AG10803 (cell line): ENCODE measurements at regions not wholly inside any gene's neighbourhood (a gene's known extent, or its start where the extent isn't known, plus 50 kb on each side); places are given as distances from the start of the nearest gene placed in this dataset.

Experiments
- DNase-seq: peaks from one replicate; pipeline ENCODE4 v3.0.0; 2010; ENCODE audit warnings: low read depth
- H3K4me3 ChIP-seq: 2 replicates; pipeline ENCODE4 v1.5.1; 2011; ENCODE audit warnings: mild to moderate bottlenecking, low read length, control low read depth
- CTCF ChIP-seq: conservative IDR thresholded peaks from 2 replicates; pipeline ENCODE4 v1.5.1; 2011; ENCODE audit warnings: mild to moderate bottlenecking, low read length, control low read depth, inconsistent platforms

GRCh38 chr18:38587571-38587970 lies 1022.0 kb upstream of the CELF4 start:
- no peak overlapping the region for H3K4me3 ChIP-seq
- no peak for DNase-seq
- no peak for TF ChIP-seq CTCF

GRCh38 chr18:38586327-38586726 lies 1020.7 kb upstream of the CELF4 start:
- TF ChIP-seq CTCF, result no peak
- no peak for DNase-seq
- H3K4me3 ChIP-seq, result no peak overlapping the region

GRCh38 chr18:38579764-38580163 lies 1014.2 kb upstream of the CELF4 start:
- no peak overlapping the region for H3K4me3 ChIP-seq
- DNase-seq, result no peak
- TF ChIP-seq CTCF, result no peak

- DNase-seq, result no peak
- no peak for TF ChIP-seq CTCF
- H3K4me3 ChIP-seq, result no peak overlapping the region
Measured at GRCh38 chr18:38576916-38577315, 1011.3 kb upstream of the CELF4 start.

- no peak overlapping the region for H3K4me3 ChIP-seq
- DNase-seq, result no peak
- no peak for TF ChIP-seq CTCF
Measured at GRCh38 chr18:38576349-38576748, 1010.8 kb upstream of the CELF4 start.

- DNase-seq, result no peak
- TF ChIP-seq CTCF, result no peak
- no peak overlapping the region for H3K4me3 ChIP-seq
Measured at GRCh38 chr18:38575648-38576047, 1010.0 kb upstream of the CELF4 start.

- DNase-seq, result no peak
- TF ChIP-seq CTCF, result no peak
- no peak overlapping the region for H3K4me3 ChIP-seq
Measured at GRCh38 chr18:38575023-38575422, 1009.4 kb upstream of the CELF4 start.
